ELR (cell line): ENCODE measurements at regions not wholly inside any gene's neighbourhood (a gene's known extent, or its start where the extent isn't known, plus 50 kb on each side); places are given as distances from the start of the nearest gene placed in this dataset.
"Not testable (repeated sequence)": the region's sequence is repeated elsewhere in the genome, so short reads cannot be mapped to it uniquely, and the experiment has no call there.

ENCODE experiments used
- DNase-seq: peaks from one replicate; pipeline ENCODE4 v3.0.0-alpha.2; 2015; ENCODE audit warnings: low read depth

GRCh38 chr18:51330739-51331138 is 133.3 kb upstream of the MEX3C start:
- DNase-seq: no peak

- DNase-seq: no peak
Observed at GRCh38 chr18:51337406-51337805, 139.9 kb upstream of the MEX3C start.

- no peak for DNase-seq
Observed at GRCh38 chr18:51339856-51340255, 142.4 kb upstream of the MEX3C start.

DNA sequence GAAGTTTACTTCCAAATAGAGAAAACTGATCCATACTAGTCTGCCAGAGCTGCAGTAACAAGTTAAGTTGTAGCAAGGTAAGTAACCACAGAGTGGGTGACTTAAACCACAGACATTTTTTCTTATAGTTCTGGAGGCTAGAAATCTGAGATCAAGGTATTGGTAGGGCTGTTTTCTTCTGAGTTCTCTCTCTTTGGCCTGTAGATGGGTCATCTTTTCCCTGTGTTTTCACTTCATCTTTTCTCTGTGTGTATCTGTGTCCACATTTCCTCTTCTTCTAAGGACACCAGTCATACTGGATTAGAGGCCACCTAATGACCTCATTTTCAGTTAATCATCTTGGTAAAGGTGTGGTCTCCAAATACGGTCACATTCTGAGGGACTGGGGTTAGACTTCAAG is 142.9 kb upstream of the MEX3C start:
- DNase-seq: no peak

- DNase-seq: peak; percentile 33
Observed at GRCh38 chr18:51342815-51343214, 145.3 kb upstream of the MEX3C start.

- no peak for DNase-seq
Observed at GRCh38 chr18:51345848-51346391, 148.4 kb upstream of the MEX3C start.

DNA sequence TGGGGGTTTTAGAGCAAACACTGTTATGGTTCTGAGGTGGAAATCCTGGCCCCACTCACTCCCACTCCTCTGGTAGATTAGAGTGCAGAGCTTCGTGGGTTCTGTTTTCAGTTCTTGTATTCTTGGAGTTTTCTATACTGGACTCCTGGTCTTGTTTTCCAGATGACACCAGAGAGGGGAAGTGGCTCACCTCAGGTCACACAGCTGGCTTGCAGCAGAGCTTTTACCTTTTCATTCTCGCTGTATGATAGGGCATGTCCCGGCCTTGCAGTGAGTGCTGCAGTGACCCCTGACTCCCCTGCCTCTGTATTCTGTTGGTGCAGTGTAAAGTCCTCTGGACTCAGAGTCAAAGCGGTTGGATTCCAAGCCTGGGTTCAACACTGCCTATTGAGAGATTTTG is 148.9 kb upstream of the MEX3C start:
- DNase-seq: no peak

DNA sequence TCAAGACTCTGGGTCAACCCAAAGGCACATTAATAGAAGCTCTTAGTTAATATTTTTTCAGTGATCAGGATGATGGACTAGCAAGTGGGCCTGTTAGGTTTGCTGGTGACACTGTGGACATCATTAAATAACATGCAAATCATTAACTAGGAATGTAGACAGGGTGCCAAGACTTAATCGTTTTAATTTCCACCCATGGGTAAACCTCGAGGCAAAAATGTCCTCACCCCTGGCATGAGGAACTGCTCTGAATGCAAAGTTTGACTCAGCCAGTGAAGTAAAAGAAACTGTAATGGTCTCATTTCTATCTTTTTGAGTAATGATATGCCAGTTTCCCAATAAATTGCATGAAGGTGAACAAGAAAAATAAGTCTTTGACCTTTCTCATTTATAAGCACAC is 152.6 kb upstream of the MEX3C start:
- DNase-seq: no peak

DNA sequence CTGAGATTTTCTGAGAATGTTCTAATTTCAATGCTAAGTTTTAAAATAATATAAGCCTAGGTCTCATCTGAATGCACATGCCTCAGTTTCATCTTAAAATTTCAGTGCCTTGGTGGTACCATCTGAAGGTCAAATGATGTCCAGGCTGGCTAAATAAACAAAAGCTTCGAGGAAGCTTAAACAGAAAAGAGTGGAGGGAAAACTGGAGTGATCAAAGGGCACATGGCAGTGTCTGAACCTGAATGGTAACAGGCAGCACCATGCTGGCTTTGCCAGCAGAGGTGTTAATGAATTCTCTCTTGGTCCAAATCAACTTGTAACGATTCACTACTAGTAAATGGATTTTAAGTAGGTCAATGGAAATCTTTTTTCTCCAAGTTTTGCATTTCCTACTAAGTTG is 158.4 kb upstream of the MEX3C start:
- no peak for DNase-seq

DNA sequence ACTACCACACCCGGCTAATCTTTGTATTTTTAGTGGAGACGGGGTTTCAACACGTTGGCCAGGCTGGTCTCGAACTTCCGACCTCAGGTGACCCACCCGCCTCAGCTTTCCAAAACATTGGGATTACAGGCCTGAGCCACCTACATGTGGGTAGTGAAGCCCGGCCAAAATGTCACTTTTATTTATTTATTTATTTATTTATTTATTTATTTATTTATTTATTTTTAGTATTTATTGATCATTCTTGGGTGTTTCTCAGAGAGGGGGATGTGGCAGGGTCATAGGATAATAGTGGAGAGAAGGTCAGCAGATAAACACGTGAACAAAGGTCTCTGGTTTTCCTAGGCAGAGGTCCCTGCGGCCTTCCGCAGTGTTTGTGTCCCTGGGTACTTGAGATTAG is 162.8 kb upstream of the MEX3C start:
- not testable (repeated sequence) for DNase-seq

DNA sequence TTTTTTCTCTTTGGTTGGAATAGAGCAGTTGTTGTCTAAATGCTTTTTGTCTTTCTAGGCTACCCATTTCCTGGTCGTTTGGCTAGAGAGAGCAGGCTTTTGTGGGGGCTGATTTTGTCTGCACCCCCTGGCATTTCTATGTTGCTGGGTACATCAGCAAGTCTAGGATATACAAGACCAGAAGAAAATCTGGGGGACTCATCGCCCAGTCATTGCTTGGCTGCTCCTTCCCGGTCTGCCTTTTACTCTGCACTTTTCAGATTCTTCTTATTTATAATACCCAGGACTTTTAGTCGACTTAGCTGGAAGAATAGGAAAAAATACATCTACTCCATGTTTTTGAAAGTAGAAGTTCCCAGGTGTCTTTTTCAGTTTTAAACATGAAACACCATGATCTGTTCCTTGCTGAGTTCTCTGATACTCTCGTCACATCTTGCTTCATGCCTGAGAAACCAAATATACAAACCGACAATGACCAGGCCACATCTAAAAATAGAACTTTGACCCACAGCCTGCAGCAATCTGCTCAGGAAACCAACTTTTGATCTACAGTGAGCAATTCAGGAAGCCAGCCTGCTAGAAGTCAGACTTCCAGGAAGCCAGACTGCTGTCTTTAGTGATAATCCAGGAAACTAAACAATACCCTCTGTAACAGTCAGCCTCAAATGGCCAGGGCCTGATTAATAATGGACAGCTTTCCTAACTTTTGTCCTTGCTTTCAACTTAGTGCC is 163.8 kb upstream of the MEX3C start:
- no peak for DNase-seq

DNA sequence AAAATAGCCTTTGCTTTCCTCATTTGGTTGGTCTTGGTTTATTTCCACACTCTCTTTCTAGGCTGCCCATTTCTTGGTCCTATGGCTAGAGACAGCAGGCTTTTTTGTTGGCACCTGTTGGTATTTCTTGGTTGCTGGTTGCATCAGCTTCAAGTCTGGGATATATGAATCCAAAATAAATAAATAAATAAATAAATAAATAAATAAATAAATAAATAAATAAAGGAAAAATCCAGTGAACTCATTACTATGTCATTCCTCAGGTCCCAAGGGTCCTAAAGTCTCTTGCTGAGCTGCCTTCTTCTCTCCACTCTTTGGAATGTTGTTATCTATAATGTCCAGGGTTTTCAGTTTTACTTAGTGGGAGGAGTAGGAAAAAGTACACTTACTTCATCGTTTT is 165.9 kb upstream of the MEX3C start:
- DNase-seq: no peak

DNA sequence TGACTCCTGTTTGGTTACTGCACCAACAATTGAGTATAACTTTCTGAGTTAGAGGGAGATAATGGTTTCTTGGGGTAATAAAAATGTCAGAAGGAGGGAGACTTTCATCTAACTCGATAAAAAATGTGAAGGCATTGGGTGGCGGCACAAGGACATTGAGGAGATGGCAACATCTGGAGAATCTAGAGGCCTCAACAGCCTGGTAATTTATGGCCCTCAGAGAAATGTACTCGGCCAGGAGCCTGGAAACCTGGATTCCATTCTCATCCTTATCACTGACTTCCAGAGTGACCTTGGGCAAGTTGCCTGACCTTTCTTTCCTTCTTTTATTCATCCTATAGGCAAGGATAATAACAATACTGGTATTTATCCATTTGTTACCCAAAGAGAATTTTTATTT is 173.5 kb upstream of the MEX3C start:
- no peak for DNase-seq

DNA sequence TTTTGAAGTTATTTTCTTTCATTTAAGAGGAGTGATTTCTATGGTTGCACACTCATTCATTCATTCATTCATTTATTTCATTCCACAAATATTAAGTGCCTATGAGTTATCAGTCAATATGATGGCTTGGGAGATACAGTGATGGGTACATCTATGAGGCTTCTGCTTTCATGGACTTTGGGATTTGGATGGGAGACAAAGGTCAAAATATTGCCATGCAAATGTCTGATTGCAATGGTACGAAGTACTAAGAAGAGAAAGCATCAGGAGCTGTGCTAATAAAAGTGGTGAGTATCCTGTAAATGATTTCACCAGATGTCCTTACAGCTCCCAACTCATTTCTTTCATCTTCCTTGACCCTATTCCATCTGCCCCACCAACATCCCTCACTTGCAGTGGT is 174.4 kb upstream of the MEX3C start:
- no peak for DNase-seq

DNA sequence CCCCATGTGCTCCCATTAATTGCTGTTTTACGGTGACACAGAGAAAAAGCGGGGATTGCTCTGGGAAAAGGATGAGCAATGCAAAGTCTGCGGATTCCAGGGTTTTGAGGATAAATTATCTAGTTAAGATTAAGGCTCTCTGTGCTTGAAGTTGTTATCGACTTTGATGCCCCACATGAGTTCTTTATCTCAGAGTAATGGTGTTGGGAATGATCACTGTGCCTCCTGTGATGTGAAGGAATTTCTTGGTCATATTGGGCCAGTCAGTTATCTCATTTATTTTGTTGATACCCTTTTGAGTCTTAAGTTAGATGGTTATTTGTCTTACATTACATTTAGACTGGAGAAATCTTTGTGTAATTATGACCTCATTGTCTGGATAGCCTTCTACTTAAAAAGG is 184.6 kb upstream of the MEX3C start:
- no peak for DNase-seq

GRCh38 chr18:51383116-51383515 is 185.6 kb upstream of the MEX3C start:
- DNase-seq: no peak

- DNase-seq: no peak
Observed at GRCh38 chr18:51383711-51384110, 186.2 kb upstream of the MEX3C start.

- no peak for DNase-seq
Observed at GRCh38 chr18:51385270-51385669, 187.8 kb upstream of the MEX3C start.

GRCh38 chr18:51390702-51391101 is 193.2 kb upstream of the MEX3C start:
- DNase-seq: no peak

DNA sequence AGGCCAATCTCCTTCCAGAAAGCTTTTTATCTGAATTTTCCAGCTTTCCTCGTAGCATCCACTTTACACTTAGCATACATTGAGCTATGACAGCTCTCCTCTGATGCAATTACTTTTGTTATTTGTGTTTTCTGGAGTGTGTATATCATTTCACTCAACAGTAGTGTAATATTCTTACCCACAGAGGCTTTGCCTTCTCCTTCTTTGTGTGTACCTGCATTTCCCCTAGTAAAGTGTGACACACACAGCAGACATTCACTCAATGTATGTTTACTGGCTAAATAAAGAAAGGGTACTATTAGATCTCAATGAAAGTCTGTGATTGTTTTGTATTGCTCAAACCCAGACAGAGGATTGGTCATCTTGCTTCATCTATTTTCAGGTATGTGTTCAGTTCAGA is 193.7 kb upstream of the MEX3C start:
- DNase-seq: no peak

DNA sequence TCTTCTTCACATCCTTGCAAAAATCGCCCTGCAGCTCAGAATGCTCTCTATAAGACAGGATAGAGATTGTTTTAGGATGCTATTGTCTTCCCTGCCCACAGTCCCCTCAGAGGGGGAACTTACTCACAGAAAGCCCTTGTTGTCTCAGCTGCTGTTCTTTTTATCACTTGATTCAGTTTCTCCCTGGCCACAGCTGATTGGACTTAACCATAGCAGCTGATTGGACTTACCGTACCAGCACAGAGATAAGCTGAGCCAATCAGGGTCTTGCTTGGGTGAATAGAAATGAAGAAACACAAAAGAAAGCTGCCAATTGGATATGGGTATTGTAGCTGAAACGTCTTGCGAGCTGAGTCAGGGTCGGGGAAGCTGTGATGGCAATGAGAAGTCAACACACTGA is 194.2 kb upstream of the MEX3C start:
- DNase-seq: no peak

DNA sequence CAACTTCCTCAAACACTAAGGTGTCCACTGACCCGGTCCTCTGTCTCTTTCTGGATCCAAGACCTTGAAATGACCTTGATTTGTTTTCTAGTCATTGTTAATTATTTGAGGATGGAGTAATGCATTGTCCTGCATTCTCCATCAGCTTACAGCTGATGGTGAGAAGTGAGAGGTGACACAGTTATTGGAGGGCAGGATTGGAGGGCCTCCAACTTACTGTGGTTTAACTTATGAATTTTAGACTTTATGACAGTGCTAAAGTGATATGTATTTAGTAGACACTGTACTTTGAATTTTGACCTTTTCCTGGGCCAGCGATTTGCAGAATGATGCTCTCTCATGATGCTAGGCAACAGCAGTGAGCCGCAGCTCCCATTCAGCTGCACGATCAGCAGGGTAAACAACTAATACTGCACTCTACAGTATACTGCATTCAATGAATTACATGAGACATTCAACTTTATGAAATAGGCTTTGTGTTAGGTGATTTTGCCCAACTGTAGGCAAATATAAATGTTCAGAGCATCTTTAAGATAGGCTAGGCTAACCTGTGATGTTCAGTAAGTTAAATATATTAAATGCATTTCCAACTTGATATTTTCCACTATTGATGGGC is 200.0 kb upstream of the MEX3C start:
- no peak for DNase-seq

DNA sequence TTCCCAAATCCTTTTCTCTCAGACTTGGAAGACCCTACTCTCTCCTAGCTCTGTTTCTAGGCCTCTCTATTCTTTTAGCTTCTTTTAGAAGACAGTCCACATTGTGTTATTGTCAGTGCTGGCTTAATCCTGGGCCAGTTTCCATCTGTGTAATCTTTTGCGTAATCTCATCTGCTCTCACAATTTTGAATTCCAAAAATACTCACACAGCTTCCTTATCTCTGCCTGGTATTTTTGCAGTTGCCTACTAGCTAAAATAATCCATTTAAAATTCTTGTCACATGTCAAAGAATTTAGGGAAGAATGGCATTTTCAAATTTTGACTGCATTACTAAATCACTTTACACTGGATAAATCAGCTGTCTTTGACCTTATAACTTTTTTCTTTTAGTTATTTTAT is 200.6 kb upstream of the MEX3C start:
- DNase-seq: no peak
